ENCODE measurements at regions not wholly inside any gene's neighbourhood (a gene's known extent, or its start where the extent isn't known, plus 50 kb on each side); places are given as distances from the start of the nearest gene placed in this dataset.

GRCh38 chr9:12956261-12956660 is 181.4 kb downstream of the LURAP1L start:
- no peaks in the 10 kb centered on the region for H3K27me3 Mint-ChIP-seq
- Histone ChIP-seq H3K4me1 (ENCODE audit: control insufficient read depth in 2 of 2, insufficient read depth in 2 of 2, low read length in 2 of 2) (no peaks in the 10 kb centered on the region), H3K9me3 (ENCODE audit: control extremely low read depth in 1 of 3, control insufficient read depth in 2 of 3, insufficient read depth in 1 of 3, low read length in 2 of 3) (peaks cover 0 to 7% (median 0%) of the 10 kb centered on the region in 3 donors), H3K4me3 (ENCODE audit: control extremely low read depth in 1 of 5, extremely low read depth in 1 of 5, insufficient read depth in 1 of 5, low read depth in 2 of 5, low read length in 4 of 5) (no peak overlapping the region), H3K36me3 (replicated peaks in 1 of 2; ENCODE audit: control extremely low read depth in 1 of 2, control insufficient read depth in 1 of 2, extremely low read depth in 1 of 2, insufficient read depth in 2 of 2, low read length in 1 of 2) (no peaks in the 10 kb centered on the region), H3K27me3 (replicated peaks in 1 of 4; ENCODE audit: control extremely low read depth in 1 of 4, control insufficient read depth in 3 of 4, insufficient read depth in 4 of 4, low read length in 3 of 4) (no peaks in the 10 kb centered on the region), H3K27ac (ENCODE audit: low read length in 2 of 2) (no peak overlapping the region), H3K79me2 (ENCODE audit: control insufficient read depth, insufficient read depth, low read length) (no peaks in the 10 kb centered on the region), H2AFZ (ENCODE audit: insufficient read depth, low read depth, low read length, poor library complexity, severe bottlenecking) (no peak overlapping the region), H3K9ac (ENCODE audit: low read length) (no peak overlapping the region), H3K4me2 (replicated peaks; ENCODE audit: low read depth, low read length, poor library complexity, severe bottlenecking) (no peak overlapping the region), H4K20me1 (ENCODE audit: control insufficient read depth, insufficient read depth, low read length, poor library complexity, severe bottlenecking) (no peaks in the 10 kb centered on the region)
- intact Hi-C loops (cut with micrococcal nuclease): no loop called here
- POLR2A ChIA-PET: no interaction called here
- DNase-seq: no peak
- no peak overlapping the region for H3K4me3 Mint-ChIP-seq
- no peak for ATAC-seq (ENCODE audit: low read depth)
- no peaks in the 10 kb centered on the region for H3K4me1 Mint-ChIP-seq
- CTCF ChIA-PET: no interaction called here
- 13% methylated on average over 1 of the region's 3 CpGs for WGBS (ENCODE audit: insufficient coverage)
- peaks cover 8% of the 10 kb centered on the region for H3K9me3 Mint-ChIP-seq (ENCODE audit: insufficient read depth)
- H3K27ac Mint-ChIP-seq: no peak overlapping the region
- TF ChIP-seq CTCF (IDR thresholded peaks at IDR 0.05): no peak
- no peak for TF ChIP-seq EZH2 (IDR thresholded peaks at IDR 0.05; ENCODE audit: borderline replicate concordance, insufficient read depth, low read depth, low read length, poor library complexity, severe bottlenecking)

- no peaks in the 10 kb centered on the region for H3K79me2 ChIP-seq (ENCODE audit: control insufficient read depth, insufficient read depth, low read length)
Measured at GRCh38 chr9:12956805-12957204, 182.0 kb downstream of the LURAP1L start.

More at GRCh38 chr9:12956805-12957204, 182.0 kb downstream of the LURAP1L start:
- H3K9me3 ChIP-seq (ENCODE audit: control extremely low read depth in 1 of 3, control insufficient read depth in 2 of 3, insufficient read depth in 1 of 3, low read length in 2 of 3): peaks cover 0 to 7% (median 0%) of the 10 kb centered on the region in 3 donors
- intact Hi-C loops (cut with micrococcal nuclease): no loop called here
- no peaks in the 10 kb centered on the region for H3K4me1 Mint-ChIP-seq
- H3K4me1 ChIP-seq (ENCODE audit: control insufficient read depth in 2 of 2, insufficient read depth in 2 of 2, low read length in 2 of 2): no peaks in the 10 kb centered on the region
- H3K36me3 ChIP-seq (replicated peaks in 1 of 2; ENCODE audit: control extremely low read depth in 1 of 2, control insufficient read depth in 1 of 2, extremely low read depth in 1 of 2, insufficient read depth in 2 of 2, low read length in 1 of 2): no peaks in the 10 kb centered on the region
- peaks cover 8% of the 10 kb centered on the region for H3K9me3 Mint-ChIP-seq (ENCODE audit: insufficient read depth)
- no peak overlapping the region for H3K4me2 ChIP-seq (replicated peaks; ENCODE audit: low read depth, low read length, poor library complexity, severe bottlenecking)
- H4K20me1 ChIP-seq (ENCODE audit: control insufficient read depth, insufficient read depth, low read length, poor library complexity, severe bottlenecking): no peaks in the 10 kb centered on the region
- H3K27ac Mint-ChIP-seq: no peak overlapping the region
- no peak for ATAC-seq (ENCODE audit: low read depth)
- no peak overlapping the region for H2AFZ ChIP-seq (ENCODE audit: insufficient read depth, low read depth, low read length, poor library complexity, severe bottlenecking)
- H3K9ac ChIP-seq (ENCODE audit: low read length): no peak overlapping the region
- CTCF ChIA-PET: no interaction called here
- H3K4me3 ChIP-seq (ENCODE audit: control extremely low read depth in 1 of 5, extremely low read depth in 1 of 5, insufficient read depth in 1 of 5, low read depth in 2 of 5, low read length in 4 of 5): no peak overlapping the region
- H3K27me3 ChIP-seq (replicated peaks in 1 of 4; ENCODE audit: control extremely low read depth in 1 of 4, control insufficient read depth in 3 of 4, insufficient read depth in 4 of 4, low read length in 3 of 4): no peaks in the 10 kb centered on the region
- no peak for TF ChIP-seq CTCF (IDR thresholded peaks at IDR 0.05)
- no peak for TF ChIP-seq EZH2 (IDR thresholded peaks at IDR 0.05; ENCODE audit: borderline replicate concordance, insufficient read depth, low read depth, low read length, poor library complexity, severe bottlenecking)
- POLR2A ChIA-PET: no interaction called here
- WGBS (ENCODE audit: insufficient coverage): no CpG with 5 or more reads among the region's 4 CpGs
- H3K27me3 Mint-ChIP-seq: no peaks in the 10 kb centered on the region
- DNase-seq: no peak
- no peak overlapping the region for H3K4me3 Mint-ChIP-seq
- H3K27ac ChIP-seq (ENCODE audit: low read length in 2 of 2): no peak overlapping the region

Data from B cell (primary cell).